RWPE2 (cell line): ENCODE measurements at regions not wholly inside any gene's neighbourhood (a gene's known extent, or its start where the extent isn't known, plus 50 kb on each side); places are given as distances from the start of the nearest gene placed in this dataset.

Source experiments
- ATAC-seq: fragments of 200-7000 bp; cut with Tn5 transposase; 3 replicates; pipeline ENCODE4 v1.9.1; 2021; ENCODE audit warnings: low read depth
- DNase-seq: peaks from one replicate; pipeline ENCODE4 v3.0.0-alpha.2; 2020; ENCODE audit warnings: low spot score
- H3K27ac ChIP-seq: fragments of 450-650 bp; 2 replicates; pipeline ENCODE4 v1.5.1; 2017; ENCODE audit warnings: mild to moderate bottlenecking; ENCODE audit not compliant: poor library complexity, severe bottlenecking
- H3K27me3 ChIP-seq: fragments of 250-450 bp; sonication (Bioruptor Pico); 2 replicates; pipeline ENCODE4 v1.5.1; 2021; ENCODE audit warnings: mild to moderate bottlenecking, moderate library complexity; ENCODE audit not compliant: insufficient read depth, poor library complexity, severe bottlenecking
- H3K36me3 ChIP-seq: fragments of 250-450 bp; sonication (Bioruptor Pico); 2 replicates; pipeline ENCODE4 v1.5.1; 2020; ENCODE audit warnings: low read depth, mild to moderate bottlenecking, moderate library complexity
- H3K4me1 ChIP-seq: fragments of 250-450 bp; sonication (Bioruptor Pico); 2 replicates; pipeline ENCODE4 v1.5.1; 2021; ENCODE audit warnings: mild to moderate bottlenecking, moderate library complexity; ENCODE audit not compliant: insufficient read depth, poor library complexity, severe bottlenecking
- H3K4me3 ChIP-seq: fragments of 250-450 bp; sonication (Bioruptor Pico); 2 replicates; pipeline ENCODE4 v1.5.1; 2021; ENCODE audit warnings: mild to moderate bottlenecking, moderate library complexity; ENCODE audit not compliant: severe bottlenecking
- H3K9me3 ChIP-seq: fragments of 250-450 bp; sonication (Bioruptor Pico); 2 replicates; pipeline ENCODE4 v1.5.1; 2021; ENCODE audit warnings: mild to moderate bottlenecking, moderate library complexity; ENCODE audit not compliant: severe bottlenecking
- CTCF ChIP-seq: fragments of 450-650 bp; IDR thresholded peaks from one replicate; pipeline ENCODE4 v1.5.1; 2017; ENCODE audit warnings: mild to moderate bottlenecking, moderate library complexity; ENCODE audit not compliant: poor library complexity, severe bottlenecking

- H3K36me3 ChIP-seq, result no peaks in the 10 kb centered on the region
- no peaks in the 10 kb centered on the region for H3K27me3 ChIP-seq
- peaks cover 7% of the 10 kb centered on the region for H3K4me1 ChIP-seq
- H3K27ac ChIP-seq, result no peak overlapping the region
- no peaks in the 10 kb centered on the region for H3K9me3 ChIP-seq
- ATAC-seq, result no peak
- TF ChIP-seq CTCF, result no peak
- DNase-seq, result no peak
- no peak overlapping the region for H3K4me3 ChIP-seq
Observed at GRCh38 chr13:50684366-50684765, 159.1 kb downstream of the DLEU7 start.

GRCh38 chr13:50685491-50685890, 158.0 kb downstream of the DLEU7 start:
- Histone ChIP-seq H3K27ac (no peak overlapping the region), H3K4me1 (no peaks in the 10 kb centered on the region), H3K9me3 (no peaks in the 10 kb centered on the region), H3K4me3 (no peak overlapping the region), H3K36me3 (no peaks in the 10 kb centered on the region), H3K27me3 (no peaks in the 10 kb centered on the region)
- ATAC-seq, result no peak; the same call in 2 of the 3 replicates
- TF ChIP-seq CTCF, result no peak
- no peak for DNase-seq

GRCh38 chr13:50685956-50686355, 157.5 kb downstream of the DLEU7 start:
- H3K4me3 ChIP-seq, result no peak overlapping the region

GRCh38 chr13:50686551-50686950, 156.9 kb downstream of the DLEU7 start:
- Histone ChIP-seq H3K27ac (no peak overlapping the region), H3K36me3 (no peaks in the 10 kb centered on the region), H3K27me3 (no peaks in the 10 kb centered on the region), H3K4me1 (no peaks in the 10 kb centered on the region), H3K9me3 (no peaks in the 10 kb centered on the region), H3K4me3 (no peak overlapping the region)
- no peak for TF ChIP-seq CTCF
- DNase-seq (no peak), ATAC-seq (no peak)

More at GRCh38 chr13:50685956-50686355, 157.5 kb downstream of the DLEU7 start:
- H3K4me1 ChIP-seq, result no peaks in the 10 kb centered on the region
- no peak for TF ChIP-seq CTCF
- no peaks in the 10 kb centered on the region for H3K36me3 ChIP-seq
- H3K9me3 ChIP-seq, result no peaks in the 10 kb centered on the region
- ATAC-seq, result no peak
- no peak overlapping the region for H3K27ac ChIP-seq
- DNase-seq, result no peak
- H3K27me3 ChIP-seq, result no peaks in the 10 kb centered on the region

- ATAC-seq (no peak), DNase-seq (no peak)
- Histone ChIP-seq H3K9me3 (no peaks in the 10 kb centered on the region), H3K36me3 (no peaks in the 10 kb centered on the region), H3K4me3 (no peak overlapping the region), H3K4me1 (no peaks in the 10 kb centered on the region), H3K27ac (no peak overlapping the region), H3K27me3 (no peaks in the 10 kb centered on the region)
- no peak for TF ChIP-seq CTCF
Observed at GRCh38 chr13:50687545-50687944, 155.9 kb downstream of the DLEU7 start.
